ENCODE measurements at regions not wholly inside any gene's neighbourhood (a gene's known extent, or its start where the extent isn't known, plus 50 kb on each side); places are given as distances from the start of the nearest gene placed in this dataset.

- H3K36me3 ChIP-seq (ENCODE audit: control insufficient read depth in 1 of 2, insufficient read depth in 2 of 2, low read length in 2 of 2) = no peaks in the 10 kb centered on the region
- peaks cover 37% of the 10 kb centered on the region; the same call in 1 of the 2 replicates for H3K27me3 ChIP-seq (ENCODE audit: insufficient read depth, low read length)
- no peak overlapping the region for H3K4me3 ChIP-seq (replicated peaks in 1 of 2; ENCODE audit: low read depth in 1 of 2, low read length in 2 of 2)
- RAD21 ChIA-PET (ENCODE audit: low non-redundant PET in 1 of 2, low total read pairs in 2 of 2, uncharacterized antibody in 2 of 2, unreplicated experiment in 2 of 2) = no interaction called here
- POLR2A ChIA-PET = no interaction called here
- no peak overlapping the region for H3K4me2 ChIP-seq (ENCODE audit: low read length)
- H3K4me1 ChIP-seq (ENCODE audit: control insufficient read depth in 1 of 2, insufficient read depth in 2 of 2, low read length in 2 of 2) = no peaks in the 10 kb centered on the region
- H4K20me1 ChIP-seq (ENCODE audit: insufficient read depth) = no peaks in the 10 kb centered on the region
- no TSS peak for BruUV-seq (replicated peaks)
- no peak for TF ChIP-seq YY1 (IDR thresholded peaks at IDR 0.05; ENCODE audit: extremely low read depth, insufficient replicate concordance, low read depth, low read length)
- no peak for TF ChIP-seq ZBTB33 (IDR thresholded peaks at IDR 0.05; ENCODE audit: extremely low read depth, insufficient replicate concordance, low read length)
- no peak for TF ChIP-seq MAX (IDR thresholded peaks at IDR 0.05)
- TF ChIP-seq ZFX (IDR thresholded peaks at IDR 0.05) = no peak
- TF ChIP-seq POLR2A (IDR thresholded peaks at IDR 0.05; ENCODE audit: borderline replicate concordance, extremely low read depth, insufficient read depth, insufficient read length) = no peak
- no peak for TF ChIP-seq SRF (IDR thresholded peaks at IDR 0.05; ENCODE audit: low read depth)
- TF ChIP-seq EGR1 (IDR thresholded peaks at IDR 0.05; ENCODE audit: low read depth) = no peak
- no peak for TF ChIP-seq TCF7L2 (IDR thresholded peaks at IDR 0.05; ENCODE audit: borderline replicate concordance, extremely low read depth, insufficient read depth, insufficient read length)
- no peak for TF ChIP-seq SP1 (IDR thresholded peaks at IDR 0.05; ENCODE audit: low read depth)
- TF ChIP-seq CEBPB (IDR thresholded peaks at IDR 0.05; ENCODE audit: low read depth) = no peak
- no peak for TF ChIP-seq CBX3 (IDR thresholded peaks at IDR 0.05; ENCODE audit: low read depth)
- no peak for TF ChIP-seq SIN3A (IDR thresholded peaks at IDR 0.05; ENCODE audit: low read depth)
- TF ChIP-seq RAD21 (IDR thresholded peaks at IDR 0.05; ENCODE audit: low read depth) = no peak
- TF ChIP-seq ELF1 (IDR thresholded peaks at IDR 0.05; ENCODE audit: borderline replicate concordance, low read depth) = no peak
- no peak for TF ChIP-seq ZNF274 (IDR thresholded peaks at IDR 0.05; ENCODE audit: low read depth, low read length)
- TF ChIP-seq ATF3 (IDR thresholded peaks at IDR 0.05) = no peak
- TF ChIP-seq POLR2AphosphoS5 (IDR thresholded peaks at IDR 0.05; ENCODE audit: low read depth, low read length) = no peak
- TF ChIP-seq REST (IDR thresholded peaks at IDR 0.05; ENCODE audit: low read depth) = no peak
- TF ChIP-seq EZH2phosphoT487 (IDR thresholded peaks at IDR 0.05; ENCODE audit: borderline replicate concordance) = no peak
- no peak for TF ChIP-seq EZH2 (IDR thresholded peaks at IDR 0.05)
- CTCF ChIA-PET = no interaction called here
- no peaks in the 10 kb centered on the region for H3K79me2 ChIP-seq (ENCODE audit: insufficient read depth, low read length)
- intact Hi-C loops (cut with micrococcal nuclease) = no loop called here
- no peak overlapping the region for H3K27ac ChIP-seq (ENCODE audit: low read depth, low read length)
- H3K9ac ChIP-seq (ENCODE audit: low read length) = no peak overlapping the region
- H2AFZ ChIP-seq (ENCODE audit: low read depth, low read length, poor library complexity, severe bottlenecking) = no peak overlapping the region
- H3K9me3 ChIP-seq (ENCODE audit: control insufficient read depth in 1 of 2, insufficient read depth in 1 of 2, low read depth in 1 of 2, low read length in 2 of 2) = no peaks in the 10 kb centered on the region
- DNase-seq (ENCODE audit: low read depth, low spot score) (no peak), ATAC-seq (no peak)
- H3K9me2 ChIP-seq (ENCODE audit: insufficient read depth) = no peaks in the 10 kb centered on the region
Measured at GRCh38 chr12:4172999-4173398, 100.6 kb upstream of the CCND2 start.

All from HCT116 (cell line).